GM19023 (cell line): ENCODE measurements at regions not wholly inside any gene's neighbourhood (a gene's known extent, or its start where the extent isn't known, plus 50 kb on each side); places are given as distances from the start of the nearest gene placed in this dataset.

Source experiments
- ATAC-seq: cut with Tn5 transposase; IDR thresholded peaks from one replicate; pipeline ENCODE4 v1.9.1; 2021; ENCODE audit warnings: mild to moderate bottlenecking, moderate library complexity; ENCODE audit not compliant: unreplicated experiment

DNA sequence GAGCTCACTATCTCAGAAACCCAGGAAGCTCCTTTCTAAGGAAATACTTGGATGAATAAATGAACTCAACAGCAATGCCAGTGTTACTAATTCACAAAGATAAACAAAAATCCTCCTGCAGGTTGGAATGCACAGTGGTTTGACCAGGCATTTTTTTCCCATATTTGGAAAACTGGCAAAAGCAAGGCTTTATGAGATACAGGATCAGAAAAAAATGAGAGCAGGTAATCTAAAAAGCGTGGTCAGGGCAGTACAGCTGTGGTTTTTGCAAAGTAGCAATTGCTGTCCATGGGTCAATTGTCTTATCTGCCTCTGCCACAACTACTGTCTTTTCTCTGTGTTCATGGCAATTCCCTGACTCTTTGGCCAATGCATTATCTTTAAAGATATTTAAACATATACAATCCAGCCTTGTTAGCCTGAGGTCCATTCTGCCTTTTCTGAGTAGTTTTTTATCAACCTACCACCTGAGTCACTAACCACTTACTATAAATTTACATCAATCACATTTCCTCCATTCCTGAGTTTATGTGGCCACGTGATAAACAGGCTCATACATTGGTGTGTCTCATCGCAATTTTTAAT, 564.5 kb upstream of the IGFBP3 start:
- ATAC-seq = no peak

GRCh38 chr7:46484906-46485305, 563.8 kb upstream of the IGFBP3 start:
- ATAC-seq = no peak

DNA sequence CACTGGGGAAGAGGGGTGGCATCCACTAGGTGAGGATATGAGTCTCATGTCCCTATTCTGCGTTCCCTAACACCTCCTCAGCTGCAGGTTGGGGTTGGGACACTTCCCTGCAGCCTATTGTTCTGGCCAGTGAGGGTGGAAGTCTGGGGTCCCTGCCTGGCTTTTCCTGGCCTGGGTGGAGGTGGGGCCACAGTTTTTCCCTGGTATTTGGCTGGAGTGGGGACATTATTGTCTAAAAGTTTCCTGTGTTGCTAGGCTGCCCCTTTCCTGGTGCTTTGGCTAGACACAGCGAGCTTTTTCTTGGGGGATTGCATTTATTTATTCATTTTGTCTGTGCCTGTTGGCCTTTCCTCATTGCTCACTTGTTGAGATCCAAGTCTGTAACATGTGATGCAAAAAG, 559.5 kb upstream of the IGFBP3 start:
- no peak for ATAC-seq

- no peak for ATAC-seq
Measured at GRCh38 chr7:46479680-46480079, 558.6 kb upstream of the IGFBP3 start.

- ATAC-seq = no peak
Measured at GRCh38 chr7:46478046-46478445, 557.0 kb upstream of the IGFBP3 start.

- no peak for ATAC-seq
Measured at GRCh38 chr7:46468753-46469356, 547.8 kb upstream of the IGFBP3 start.

DNA sequence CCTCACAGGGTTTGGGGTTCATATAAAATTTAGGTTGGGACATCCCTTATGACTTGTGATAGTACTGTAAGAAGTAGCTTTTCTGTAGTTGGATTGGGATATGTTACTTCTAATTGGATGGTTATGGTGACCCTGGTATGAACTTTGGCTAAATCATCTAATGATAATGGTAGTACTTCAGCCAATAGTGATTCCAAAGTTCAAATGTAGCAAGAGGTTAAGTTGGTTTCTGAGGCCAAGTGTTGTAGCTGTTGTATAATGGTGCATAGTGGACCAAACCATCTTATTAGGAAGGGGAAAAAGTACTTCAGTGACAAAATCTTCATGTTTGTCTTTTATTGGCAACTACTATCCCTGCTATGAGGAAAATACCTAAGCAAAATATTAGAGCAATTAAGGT, 542.1 kb upstream of the IGFBP3 start:
- no peak for ATAC-seq

DNA sequence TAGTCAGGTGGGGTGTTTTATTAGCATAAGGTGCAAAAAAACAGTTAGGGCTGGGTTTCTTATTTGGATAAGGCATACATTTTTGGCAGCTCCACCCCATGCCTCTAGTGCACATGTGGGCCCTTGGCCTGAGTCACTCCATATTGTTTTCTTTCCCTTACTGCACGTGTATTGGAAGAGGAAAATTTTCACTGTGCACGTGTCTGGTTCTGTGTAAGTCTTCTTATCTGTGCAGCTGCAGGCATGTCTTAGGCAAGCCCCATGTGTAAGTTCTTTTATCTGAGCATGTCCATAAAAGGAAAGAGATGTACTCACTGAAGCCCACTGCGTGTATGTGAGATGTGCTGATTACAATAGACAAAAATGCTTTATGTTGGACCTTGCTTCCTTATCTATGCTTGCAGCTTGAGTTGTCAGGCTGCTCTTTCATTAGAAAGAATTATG, 540.3 kb upstream of the IGFBP3 start:
- ATAC-seq = no peak

DNA sequence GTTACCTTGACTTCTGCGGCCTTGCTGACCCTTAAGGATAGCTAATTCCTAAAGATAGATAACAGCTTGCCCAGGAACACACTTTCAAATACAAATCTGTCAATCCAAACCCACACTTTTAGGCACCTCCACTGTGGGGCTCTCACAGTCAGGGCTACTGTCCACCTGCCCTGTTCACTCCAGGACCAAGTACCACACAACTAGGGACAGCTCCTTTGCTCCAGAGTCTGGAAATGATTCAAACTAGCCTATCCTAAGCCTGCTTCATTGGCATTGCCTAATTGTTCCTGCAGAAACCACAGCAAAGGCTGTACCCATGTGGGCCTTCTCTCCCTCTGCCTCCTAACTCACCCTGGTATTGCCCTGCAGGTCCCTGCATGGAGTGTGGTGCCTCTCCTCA, 538.9 kb upstream of the IGFBP3 start:
- ATAC-seq = no peak

DNA sequence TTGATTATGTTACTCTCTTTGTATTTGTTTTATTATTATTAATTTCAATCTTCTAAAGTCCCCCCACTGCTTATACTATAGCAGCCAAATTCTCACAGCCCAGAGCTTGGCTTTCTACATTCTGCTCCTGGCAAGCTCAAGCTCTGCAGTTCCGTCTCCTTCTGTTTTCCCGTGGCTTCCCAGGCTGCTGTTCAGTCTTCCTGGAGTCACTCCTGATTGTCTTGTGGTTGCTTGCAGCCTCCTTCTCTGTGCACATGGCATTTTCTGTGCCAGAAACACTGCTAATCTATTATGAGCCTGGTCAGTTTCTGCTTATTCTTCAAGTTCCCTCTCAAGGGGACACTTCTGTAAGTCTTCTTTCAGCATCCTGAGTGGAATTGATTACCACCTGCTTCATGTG, 533.7 kb upstream of the IGFBP3 start:
- no peak for ATAC-seq

DNA sequence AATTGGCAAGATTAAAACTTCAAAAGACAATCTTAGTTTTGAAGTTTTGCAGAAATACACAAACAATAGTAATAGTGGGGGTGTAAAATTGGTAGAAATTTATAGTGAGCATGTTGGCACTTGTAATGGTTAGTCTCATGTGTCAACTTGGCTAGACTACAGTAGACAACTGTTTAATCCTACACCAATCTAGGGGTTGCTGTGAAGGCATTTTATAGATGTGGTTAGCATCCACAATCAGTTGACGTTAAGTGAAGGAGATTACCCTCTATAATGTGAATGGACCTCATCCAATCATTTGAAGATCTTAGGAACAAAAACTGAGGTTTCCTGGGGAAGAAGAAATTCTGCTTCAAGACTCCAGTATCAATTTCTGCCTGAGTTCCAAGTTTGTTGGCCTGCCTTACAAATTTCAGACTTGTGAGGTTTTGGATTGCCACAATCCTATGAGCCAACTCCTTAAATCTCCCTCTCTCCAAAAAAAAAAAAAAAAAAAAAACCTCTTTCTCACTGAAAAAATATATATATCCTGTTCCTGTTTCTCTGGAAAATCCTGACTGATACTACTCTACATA, 531.6 kb upstream of the IGFBP3 start:
- ATAC-seq = no peak

GRCh38 chr7:46451846-46452245, 530.8 kb upstream of the IGFBP3 start:
- no peak for ATAC-seq

DNA sequence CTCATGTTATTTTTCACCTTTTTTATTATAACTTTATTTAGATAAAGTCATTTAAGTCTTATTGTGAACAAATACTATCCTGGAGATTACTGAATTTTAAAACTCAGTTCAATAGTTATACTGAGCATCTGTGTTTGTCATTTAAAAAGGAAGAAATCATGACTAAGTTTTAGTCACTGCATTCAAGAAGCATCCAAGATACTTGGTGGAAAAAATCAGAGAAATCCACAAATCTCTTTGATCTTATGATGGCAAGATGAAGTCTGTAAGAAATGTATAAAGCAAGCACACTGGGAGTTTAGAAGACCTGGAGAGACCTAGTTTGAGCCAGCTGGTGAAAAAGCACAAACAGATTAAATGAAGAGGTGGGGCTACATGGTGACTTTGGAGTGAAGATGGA, 529.8 kb upstream of the IGFBP3 start:
- ATAC-seq = no peak

DNA sequence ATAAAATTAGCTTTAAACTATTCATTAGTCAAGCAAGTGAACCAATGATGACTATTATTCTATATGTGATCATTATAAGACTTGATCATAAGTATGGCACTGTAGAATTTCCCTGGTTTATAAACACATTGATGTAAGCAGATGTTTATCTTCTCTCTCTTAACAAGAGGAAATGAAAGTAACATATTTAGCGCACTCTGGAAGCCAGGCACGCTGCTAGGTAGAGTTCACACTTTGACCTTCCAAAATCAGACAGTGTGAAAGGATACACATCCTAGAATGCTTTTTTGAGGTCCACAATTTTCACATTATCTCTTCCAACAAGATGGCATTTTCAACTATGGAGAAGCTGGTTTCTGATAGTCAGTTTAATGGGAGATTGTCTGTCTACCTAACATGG, 529.4 kb upstream of the IGFBP3 start:
- no peak for ATAC-seq

- ATAC-seq = no peak
Measured at GRCh38 chr7:46449743-46450142, 528.7 kb upstream of the IGFBP3 start.

DNA sequence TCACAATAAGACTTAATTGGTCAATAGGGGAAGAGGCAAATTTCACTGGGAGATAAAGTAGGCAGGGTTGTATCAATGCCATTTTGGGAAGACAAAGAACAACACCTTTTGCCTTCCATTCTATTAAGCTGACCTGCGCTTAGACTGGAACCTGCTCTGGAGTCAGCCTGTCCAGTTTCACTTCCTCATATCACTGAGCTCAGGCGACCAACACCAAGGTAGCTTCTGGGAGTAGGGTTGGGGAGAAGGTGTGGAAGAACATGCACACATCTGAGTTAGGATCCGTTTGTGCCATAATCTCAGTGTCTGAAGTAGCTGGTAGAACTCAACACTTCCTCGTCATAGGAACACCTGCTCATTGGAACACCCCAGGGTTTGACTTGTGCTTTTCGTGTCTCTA, 527.4 kb upstream of the IGFBP3 start:
- no peak for ATAC-seq

DNA sequence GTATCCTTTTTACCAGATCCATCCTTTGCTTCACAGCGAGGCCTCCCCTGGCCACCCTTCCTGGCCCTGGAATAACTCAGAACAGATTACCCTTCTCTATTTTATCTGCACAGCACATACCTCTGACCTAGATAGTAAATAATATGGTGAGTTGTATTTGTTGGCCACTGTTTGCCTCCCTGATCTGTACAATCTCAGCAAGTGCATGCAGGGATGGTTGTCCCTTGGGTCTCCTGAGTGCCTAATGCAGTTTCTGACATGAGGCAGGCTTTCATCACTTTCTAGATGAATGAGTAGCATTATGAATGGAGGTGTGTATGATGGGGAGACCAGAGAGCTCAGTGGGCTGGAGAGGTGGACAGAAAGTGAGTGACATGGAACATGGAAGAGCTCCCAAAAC, 525.1 kb upstream of the IGFBP3 start:
- no peak for ATAC-seq

DNA sequence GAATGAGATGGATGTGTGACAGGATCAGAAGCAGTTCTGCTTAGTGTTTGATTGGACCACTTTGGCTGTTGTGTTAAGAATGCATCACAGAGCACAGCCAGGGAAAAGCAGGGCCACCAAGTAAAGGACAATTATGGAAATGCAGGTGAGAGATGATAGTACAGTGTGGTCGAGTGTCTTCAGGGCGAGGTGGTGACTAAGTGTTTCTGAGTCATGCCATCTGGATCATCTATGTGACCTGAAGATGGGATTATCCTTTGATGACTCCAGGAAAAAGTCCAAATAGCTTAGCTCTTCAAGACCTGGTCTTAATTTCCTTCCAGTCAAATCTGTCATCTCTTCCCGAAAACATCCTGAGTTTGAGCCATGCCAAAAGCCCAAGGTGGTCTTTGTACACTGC, 523.2 kb upstream of the IGFBP3 start:
- ATAC-seq = no peak

DNA sequence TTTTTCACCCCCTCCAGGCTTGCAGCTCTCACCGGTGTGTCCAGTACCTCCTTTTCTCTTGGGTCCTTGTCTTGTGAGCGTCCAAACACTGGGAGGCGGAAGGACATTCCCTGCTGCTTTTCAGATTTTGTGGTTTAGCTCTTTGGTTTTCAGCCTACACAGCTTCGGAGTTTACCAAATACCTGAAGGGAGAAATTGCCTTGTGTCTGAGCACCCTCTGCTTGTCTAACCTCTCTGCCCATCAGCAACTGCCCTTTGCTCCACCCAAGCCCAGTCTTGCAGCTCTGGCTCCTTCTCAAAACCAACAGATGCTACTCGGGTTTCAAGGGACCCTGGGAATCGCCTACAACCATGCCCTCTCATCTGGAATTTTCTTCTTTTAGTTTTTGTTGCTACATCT, 519.1 kb upstream of the IGFBP3 start:
- ATAC-seq = no peak

- ATAC-seq = no peak
Measured at GRCh38 chr7:46432708-46433107, 511.6 kb upstream of the IGFBP3 start.

GRCh38 chr7:46428295-46428694, 507.2 kb upstream of the IGFBP3 start:
- no peak for ATAC-seq

- no peak for ATAC-seq
Measured at GRCh38 chr7:46424934-46425333, 503.9 kb upstream of the IGFBP3 start.
